ENCODE measurements at regions not wholly inside any gene's neighbourhood (a gene's known extent, or its start where the extent isn't known, plus 50 kb on each side); places are given as distances from the start of the nearest gene placed in this dataset.
"Not testable (repeated sequence)": the region's sequence is repeated elsewhere in the genome, so short reads cannot be mapped to it uniquely, and the experiment has no call there.

GRCh38 chr2:145797692-145798091, 1277.8 kb upstream of the ZEB2 start:
- Histone ChIP-seq H2AFZ (ENCODE audit: low read length, unreplicated experiment) (no peak overlapping the region), H3K36me3 (ENCODE audit: insufficient read depth, low read length) (no peaks in the 10 kb centered on the region), H3K79me2 (ENCODE audit: control insufficient read depth, insufficient read depth, low read length, unreplicated experiment) (no peaks in the 10 kb centered on the region), H3K27ac (ENCODE audit: low read depth, low read length) (no peak overlapping the region), H3K4me3 (ENCODE audit: low read depth, low read length) (no peak overlapping the region), H3K4me1 (ENCODE audit: control insufficient read depth, insufficient read depth, low read length, unreplicated experiment) (no peaks in the 10 kb centered on the region), H3K27me3 (ENCODE audit: insufficient read depth, low read length) (no peaks in the 10 kb centered on the region)

DNA sequence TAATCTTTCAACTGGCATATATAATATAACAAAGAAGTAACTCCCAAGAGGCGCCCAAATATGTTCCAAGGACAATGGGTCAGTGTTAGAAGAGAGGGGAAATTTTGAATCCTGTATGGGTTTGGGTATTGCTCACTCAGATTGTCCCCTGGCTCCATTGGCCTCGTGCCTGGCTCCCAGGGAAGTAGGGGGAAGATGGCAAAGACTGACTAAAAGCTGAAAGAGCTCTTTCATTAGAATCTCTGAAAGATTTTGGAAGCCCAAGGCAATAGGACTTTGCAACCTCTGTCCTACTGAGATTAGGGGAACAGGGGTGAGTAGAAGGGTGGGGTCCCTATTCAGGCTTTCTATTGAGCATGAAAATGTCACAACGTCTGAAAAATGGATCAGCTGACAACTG, 1272.8 kb upstream of the ZEB2 start:
- H3K36me3 ChIP-seq (ENCODE audit: insufficient read depth, low read length): no peaks in the 10 kb centered on the region
- H3K4me3 ChIP-seq (ENCODE audit: low read depth, low read length): no peak overlapping the region
- H3K27me3 ChIP-seq (ENCODE audit: insufficient read depth, low read length): no peaks in the 10 kb centered on the region
- no peaks in the 10 kb centered on the region for H3K4me1 ChIP-seq (ENCODE audit: control insufficient read depth, insufficient read depth, low read length, unreplicated experiment)
- no peaks in the 10 kb centered on the region for H3K79me2 ChIP-seq (ENCODE audit: control insufficient read depth, insufficient read depth, low read length, unreplicated experiment)
- H3K27ac ChIP-seq (ENCODE audit: low read depth, low read length): no peak overlapping the region
- no peak overlapping the region for H2AFZ ChIP-seq (ENCODE audit: low read length, unreplicated experiment)

DNA sequence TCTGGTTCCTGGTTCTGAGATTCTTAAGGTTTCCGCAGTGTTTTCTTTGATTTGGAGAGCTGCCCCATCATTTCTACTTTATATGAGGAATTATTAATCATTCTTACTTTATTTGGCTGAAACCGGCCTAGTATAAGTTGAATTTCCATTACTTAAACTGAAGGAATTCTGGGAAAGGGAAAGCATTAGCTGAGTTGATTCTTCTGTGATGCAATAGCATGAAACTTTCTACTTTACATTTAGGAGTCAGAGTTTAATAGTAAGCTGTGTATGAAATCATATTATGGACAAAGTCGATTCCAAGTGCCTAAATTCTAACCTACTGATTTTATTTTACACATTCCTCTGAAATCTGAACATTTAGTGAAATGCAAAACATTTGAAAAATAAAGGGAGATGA, 1269.7 kb upstream of the ZEB2 start:
- H2AFZ ChIP-seq (ENCODE audit: low read length, unreplicated experiment): no peak overlapping the region

DNA sequence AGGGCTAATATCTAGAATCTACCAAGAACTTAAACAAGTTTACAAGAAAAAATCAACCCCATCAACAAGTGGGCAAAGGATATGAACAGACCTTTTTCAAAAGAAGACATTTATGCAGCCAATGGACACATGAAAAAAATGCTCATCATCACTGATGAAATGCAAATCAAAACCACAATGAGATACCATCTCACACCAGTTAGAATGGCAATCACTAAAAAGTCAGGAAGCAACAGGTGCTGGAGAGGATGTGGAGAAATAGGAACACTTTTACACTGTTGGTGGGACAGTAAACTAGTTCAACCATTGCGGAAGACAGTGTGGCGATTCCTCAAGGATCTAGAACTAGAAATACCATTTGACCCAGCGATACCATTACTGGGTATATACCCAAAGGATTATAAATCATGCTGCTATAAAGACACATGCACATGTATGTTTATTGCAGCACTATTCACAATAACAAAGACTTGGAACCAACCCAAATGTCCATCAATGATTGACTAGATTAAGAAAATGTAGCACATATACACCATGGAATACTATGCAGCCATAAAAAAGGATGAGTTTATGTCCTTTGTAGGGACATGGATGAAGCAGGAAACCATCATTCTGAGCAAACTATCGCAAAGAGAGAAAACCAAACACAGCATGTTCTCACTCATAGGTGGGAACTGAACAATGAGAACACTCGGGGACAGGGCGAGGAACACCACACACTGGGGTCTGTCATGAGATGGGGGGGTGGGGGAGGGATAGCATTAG, 1267.9 kb upstream of the ZEB2 start:
- not testable (repeated sequence) for H2AFZ ChIP-seq (ENCODE audit: low read length, unreplicated experiment); H3K4me1 ChIP-seq (ENCODE audit: control insufficient read depth, insufficient read depth, low read length, unreplicated experiment); H3K4me3 ChIP-seq (ENCODE audit: low read depth, low read length); H3K79me2 ChIP-seq (ENCODE audit: control insufficient read depth, insufficient read depth, low read length, unreplicated experiment); H3K36me3 ChIP-seq (ENCODE audit: insufficient read depth, low read length); H3K27ac ChIP-seq (ENCODE audit: low read depth, low read length); H3K27me3 ChIP-seq (ENCODE audit: insufficient read depth, low read length)

More for the DNA sequence above, 1269.7 kb upstream of the ZEB2 start:
- Histone ChIP-seq H3K4me1 (ENCODE audit: control insufficient read depth, insufficient read depth, low read length, unreplicated experiment) (no peaks in the 10 kb centered on the region), H3K4me3 (ENCODE audit: low read depth, low read length) (no peak overlapping the region), H3K79me2 (ENCODE audit: control insufficient read depth, insufficient read depth, low read length, unreplicated experiment) (no peaks in the 10 kb centered on the region), H3K36me3 (ENCODE audit: insufficient read depth, low read length) (no peaks in the 10 kb centered on the region), H3K27me3 (ENCODE audit: insufficient read depth, low read length) (no peaks in the 10 kb centered on the region), H3K27ac (ENCODE audit: low read depth, low read length) (no peak overlapping the region)

GRCh38 chr2:145782607-145783006, 1262.7 kb upstream of the ZEB2 start:
- not testable (repeated sequence) for H2AFZ ChIP-seq (ENCODE audit: low read length, unreplicated experiment); H3K27ac ChIP-seq (ENCODE audit: low read depth, low read length); H3K4me3 ChIP-seq (ENCODE audit: low read depth, low read length); H3K27me3 ChIP-seq (ENCODE audit: insufficient read depth, low read length); H3K36me3 ChIP-seq (ENCODE audit: insufficient read depth, low read length); H3K4me1 ChIP-seq (ENCODE audit: control insufficient read depth, insufficient read depth, low read length, unreplicated experiment); H3K79me2 ChIP-seq (ENCODE audit: control insufficient read depth, insufficient read depth, low read length, unreplicated experiment)

DNA sequence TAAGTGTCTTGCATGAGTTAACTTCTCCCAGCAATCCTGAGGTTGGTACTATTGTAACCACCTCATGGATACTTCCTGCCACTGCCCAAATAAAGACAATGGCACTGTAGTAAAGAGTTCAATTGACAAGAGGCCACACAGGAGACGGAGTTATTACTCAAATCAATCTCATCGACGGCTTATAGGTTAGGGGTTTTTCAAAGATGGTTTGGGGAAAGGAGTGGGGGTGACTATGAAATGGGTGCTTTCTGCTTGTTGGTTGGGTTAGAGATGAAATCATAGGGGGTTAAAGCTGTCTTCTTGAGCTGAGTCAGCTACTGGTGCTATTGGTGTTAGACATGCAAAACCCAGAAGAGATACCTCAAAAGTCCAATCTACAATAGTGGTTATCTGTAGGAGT, 1258.0 kb upstream of the ZEB2 start:
- H3K4me3 ChIP-seq (ENCODE audit: low read depth, low read length): no peak overlapping the region
- no peaks in the 10 kb centered on the region for H3K79me2 ChIP-seq (ENCODE audit: control insufficient read depth, insufficient read depth, low read length, unreplicated experiment)
- H3K4me1 ChIP-seq (ENCODE audit: control insufficient read depth, insufficient read depth, low read length, unreplicated experiment): no peaks in the 10 kb centered on the region
- H3K27ac ChIP-seq (ENCODE audit: low read depth, low read length): no peak overlapping the region
- H2AFZ ChIP-seq (ENCODE audit: low read length, unreplicated experiment): no peak overlapping the region
- no peaks in the 10 kb centered on the region for H3K36me3 ChIP-seq (ENCODE audit: insufficient read depth, low read length)
- no peaks in the 10 kb centered on the region for H3K27me3 ChIP-seq (ENCODE audit: insufficient read depth, low read length)

- Histone ChIP-seq H3K4me1 (ENCODE audit: control insufficient read depth, insufficient read depth, low read length, unreplicated experiment) (no peaks in the 10 kb centered on the region), H3K36me3 (ENCODE audit: insufficient read depth, low read length) (no peaks in the 10 kb centered on the region), H3K79me2 (ENCODE audit: control insufficient read depth, insufficient read depth, low read length, unreplicated experiment) (no peaks in the 10 kb centered on the region), H3K4me3 (ENCODE audit: low read depth, low read length) (no peak overlapping the region), H2AFZ (ENCODE audit: low read length, unreplicated experiment) (no peak overlapping the region), H3K27ac (ENCODE audit: low read depth, low read length) (no peak overlapping the region), H3K27me3 (ENCODE audit: insufficient read depth, low read length) (no peaks in the 10 kb centered on the region)
Measured at GRCh38 chr2:145777297-145777696, 1257.4 kb upstream of the ZEB2 start.

GRCh38 chr2:145775591-145775990, 1255.7 kb upstream of the ZEB2 start:
- H3K27me3 ChIP-seq (ENCODE audit: insufficient read depth, low read length): no peaks in the 10 kb centered on the region
- H3K79me2 ChIP-seq (ENCODE audit: control insufficient read depth, insufficient read depth, low read length, unreplicated experiment): no peaks in the 10 kb centered on the region
- H3K4me3 ChIP-seq (ENCODE audit: low read depth, low read length): no peak overlapping the region
- H3K4me1 ChIP-seq (ENCODE audit: control insufficient read depth, insufficient read depth, low read length, unreplicated experiment): no peaks in the 10 kb centered on the region
- H3K27ac ChIP-seq (ENCODE audit: low read depth, low read length): no peak overlapping the region
- no peaks in the 10 kb centered on the region for H3K36me3 ChIP-seq (ENCODE audit: insufficient read depth, low read length)
- no peak overlapping the region for H2AFZ ChIP-seq (ENCODE audit: low read length, unreplicated experiment)

DNA sequence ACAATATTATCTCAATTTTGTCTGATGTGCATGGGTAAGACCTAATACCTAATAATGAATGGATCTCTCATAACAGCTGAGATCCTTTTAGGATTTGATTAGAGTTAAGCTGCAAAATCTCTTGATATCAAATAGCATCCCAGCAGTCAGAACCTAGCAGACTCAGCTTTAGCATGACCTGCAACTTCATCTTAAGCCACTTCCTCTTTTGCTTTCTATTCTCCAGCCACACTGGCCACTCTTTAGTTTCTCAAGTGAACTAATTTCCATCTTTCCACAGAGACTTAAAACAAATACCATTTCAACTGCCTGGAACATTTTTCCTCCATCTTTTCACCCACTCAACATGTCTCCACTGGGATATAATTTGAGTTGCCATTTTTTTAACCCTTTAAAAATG, 1251.6 kb upstream of the ZEB2 start:
- H3K4me1 ChIP-seq (ENCODE audit: control insufficient read depth, insufficient read depth, low read length, unreplicated experiment): no peaks in the 10 kb centered on the region
- no peak overlapping the region for H2AFZ ChIP-seq (ENCODE audit: low read length, unreplicated experiment)
- no peaks in the 10 kb centered on the region for H3K36me3 ChIP-seq (ENCODE audit: insufficient read depth, low read length)
- no peaks in the 10 kb centered on the region for H3K27me3 ChIP-seq (ENCODE audit: insufficient read depth, low read length)
- no peaks in the 10 kb centered on the region for H3K79me2 ChIP-seq (ENCODE audit: control insufficient read depth, insufficient read depth, low read length, unreplicated experiment)
- H3K4me3 ChIP-seq (ENCODE audit: low read depth, low read length): no peak overlapping the region
- no peak overlapping the region for H3K27ac ChIP-seq (ENCODE audit: low read depth, low read length)

DNA sequence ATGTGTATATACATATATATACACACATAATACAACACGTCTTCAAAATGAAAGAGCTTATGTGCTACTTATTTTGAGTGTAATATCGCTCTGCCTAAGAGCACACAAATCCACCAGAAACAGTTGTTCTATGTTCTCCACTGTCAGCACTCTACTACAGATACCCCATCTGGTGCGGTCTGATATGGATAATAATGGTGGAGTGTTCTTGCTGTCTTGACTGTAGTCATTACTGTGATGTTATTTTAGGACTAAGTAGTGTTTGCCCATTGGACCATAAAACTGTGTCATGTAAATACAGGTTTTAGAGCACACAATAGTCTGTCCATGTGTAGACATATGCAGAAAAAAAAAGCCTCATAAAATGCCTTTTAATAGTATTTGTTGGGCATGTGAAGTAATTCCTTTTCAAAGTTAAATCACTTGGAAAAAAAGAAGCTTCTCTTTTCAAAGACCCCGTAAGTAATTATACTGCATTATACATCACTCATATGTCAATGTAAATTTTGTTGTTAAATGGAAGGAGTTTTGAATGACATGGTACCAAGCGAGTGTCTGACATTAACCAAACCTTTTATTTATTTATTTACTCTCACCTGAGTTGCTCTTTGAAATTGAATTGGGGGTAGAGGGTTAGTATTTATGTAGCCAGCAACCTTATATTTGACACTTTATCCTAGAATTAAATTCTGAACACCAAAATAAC, 1249.2 kb upstream of the ZEB2 start:
- Histone ChIP-seq H3K4me1 (ENCODE audit: control insufficient read depth, insufficient read depth, low read length, unreplicated experiment) (peaks cover 3% of the 10 kb centered on the region), H3K27ac (ENCODE audit: low read depth, low read length) (no peak overlapping the region), H3K79me2 (ENCODE audit: control insufficient read depth, insufficient read depth, low read length, unreplicated experiment) (no peaks in the 10 kb centered on the region), H2AFZ (ENCODE audit: low read length, unreplicated experiment) (no peak overlapping the region), H3K36me3 (ENCODE audit: insufficient read depth, low read length) (no peaks in the 10 kb centered on the region), H3K27me3 (ENCODE audit: insufficient read depth, low read length) (no peaks in the 10 kb centered on the region), H3K4me3 (ENCODE audit: low read depth, low read length) (no peak overlapping the region)

GRCh38 chr2:145765874-145766273, 1246.0 kb upstream of the ZEB2 start:
- Histone ChIP-seq H3K27ac (ENCODE audit: low read depth, low read length) (no peak overlapping the region), H3K79me2 (ENCODE audit: control insufficient read depth, insufficient read depth, low read length, unreplicated experiment) (no peaks in the 10 kb centered on the region), H3K36me3 (ENCODE audit: insufficient read depth, low read length) (no peaks in the 10 kb centered on the region), H3K4me3 (ENCODE audit: low read depth, low read length) (no peak overlapping the region), H2AFZ (ENCODE audit: low read length, unreplicated experiment) (no peak overlapping the region), H3K27me3 (ENCODE audit: insufficient read depth, low read length) (no peaks in the 10 kb centered on the region), H3K4me1 (ENCODE audit: control insufficient read depth, insufficient read depth, low read length, unreplicated experiment) (peaks cover 10% of the 10 kb centered on the region)
